Fibroblast of lung (primary cell): ENCODE measurements at regions not wholly inside any gene's neighbourhood (a gene's known extent, or its start where the extent isn't known, plus 50 kb on each side); places are given as distances from the start of the nearest gene placed in this dataset.

Source experiments
- CTCF ChIP-seq, 2 donors: IDR thresholded peaks in 1 of 2; conservative IDR thresholded peaks in 1 of 2; 1 replicate in 1 of 2; 2 replicates in 1 of 2; pipeline ENCODE4 v1.5.1; 2011 to 2012; ENCODE audit warnings: low read length in 2 of 2, control low read depth in 1 of 2, inconsistent platforms in 1 of 2, low read depth in 1 of 2, mild to moderate bottlenecking in 1 of 2
- EZH2 ChIP-seq: IDR thresholded peaks from 2 replicates; pipeline ENCODE4 v1.5.1; 2012; ENCODE audit warnings: low read length, control low read depth, mild to moderate bottlenecking; ENCODE audit errors: missing control alignments

GRCh38 chr2:4486971-4487370 lies 783.6 kb downstream of the DCDC2C start:
- no peak for TF ChIP-seq CTCF (conservative IDR thresholded peaks at IDR 0.05 in 1 of 2, IDR thresholded peaks at IDR 0.05 in 1 of 2; ENCODE audit: low read depth in 1 of 2, low read length in 2 of 2)
- TF ChIP-seq EZH2: no peak
